ENCODE measurements at regions not wholly inside any gene's neighbourhood (a gene's known extent, or its start where the extent isn't known, plus 50 kb on each side); places are given as distances from the start of the nearest gene placed in this dataset.

GRCh38 chr12:93122569-93123091, 193.5 kb upstream of the EEA1 start:
- Mint-ChIP-seq H3K9me3 (no peaks in the 10 kb centered on the region), H3K4me3 (no peak overlapping the region), H3K36me3 (ENCODE audit: low read depth) (no peaks in the 10 kb centered on the region), H3K4me1 (peaks cover 31% of the 10 kb centered on the region), H3K27me3 (ENCODE audit: low read depth, poor library complexity) (no peaks in the 10 kb centered on the region), H3K27ac (peak overlapping the region; percentile 23)
- TF ChIP-seq CTCF (IDR thresholded peaks at IDR 0.05) = no peak
- DNase-seq = no peak

GRCh38 chr12:93125126-93125525, 196.0 kb upstream of the EEA1 start:
- Mint-ChIP-seq H3K36me3 (ENCODE audit: low read depth) (no peaks in the 10 kb centered on the region), H3K4me1 (peaks cover 38% of the 10 kb centered on the region)

GRCh38 chr12:93126069-93126474, 197.0 kb upstream of the EEA1 start:
- no peaks in the 10 kb centered on the region for H3K9me3 Mint-ChIP-seq
- H3K36me3 Mint-ChIP-seq (ENCODE audit: low read depth) = no peaks in the 10 kb centered on the region
- H3K27ac Mint-ChIP-seq = no peak overlapping the region
- no peak overlapping the region for H3K4me3 Mint-ChIP-seq
- no peak for DNase-seq
- H3K27me3 Mint-ChIP-seq (ENCODE audit: low read depth, poor library complexity) = peaks cover 4% of the 10 kb centered on the region
- H3K4me1 Mint-ChIP-seq = peaks cover 40% of the 10 kb centered on the region
- TF ChIP-seq CTCF (IDR thresholded peaks at IDR 0.05) = no peak

More at GRCh38 chr12:93125126-93125525, 196.0 kb upstream of the EEA1 start:
- Mint-ChIP-seq H3K4me3 (no peak overlapping the region), H3K27me3 (ENCODE audit: low read depth, poor library complexity) (peaks cover 4% of the 10 kb centered on the region), H3K27ac (no peak overlapping the region), H3K9me3 (no peaks in the 10 kb centered on the region)
- no peak for DNase-seq
- no peak for TF ChIP-seq CTCF (IDR thresholded peaks at IDR 0.05)

GRCh38 chr12:93127107-93127560, 198.0 kb upstream of the EEA1 start:
- Mint-ChIP-seq H3K36me3 (ENCODE audit: low read depth) (no peaks in the 10 kb centered on the region), H3K27ac (no peak overlapping the region), H3K9me3 (no peaks in the 10 kb centered on the region), H3K4me1 (peaks cover 37% of the 10 kb centered on the region), H3K4me3 (no peak overlapping the region), H3K27me3 (ENCODE audit: low read depth, poor library complexity) (peaks cover 4% of the 10 kb centered on the region)
- DNase-seq = no peak
- no peak for TF ChIP-seq CTCF (IDR thresholded peaks at IDR 0.05)

- H3K4me1 Mint-ChIP-seq = peaks cover 36% of the 10 kb centered on the region
- H3K36me3 Mint-ChIP-seq (ENCODE audit: low read depth) = no peaks in the 10 kb centered on the region
- H3K27ac Mint-ChIP-seq = peak overlapping the region; percentile 72
- H3K27me3 Mint-ChIP-seq (ENCODE audit: low read depth, poor library complexity) = peaks cover 4% of the 10 kb centered on the region
- no peak overlapping the region for H3K4me3 Mint-ChIP-seq
- TF ChIP-seq CTCF (IDR thresholded peaks at IDR 0.05) = no peak
- no peaks in the 10 kb centered on the region for H3K9me3 Mint-ChIP-seq
- no peak for DNase-seq
Observed at GRCh38 chr12:93127582-93128331, 198.7 kb upstream of the EEA1 start.

GRCh38 chr12:93128332-93128707, 199.2 kb upstream of the EEA1 start:
- Mint-ChIP-seq H3K36me3 (ENCODE audit: low read depth) (no peaks in the 10 kb centered on the region), H3K27ac (no peak overlapping the region), H3K27me3 (ENCODE audit: low read depth, poor library complexity) (peaks cover 4% of the 10 kb centered on the region), H3K4me1 (peaks cover 38% of the 10 kb centered on the region), H3K9me3 (no peaks in the 10 kb centered on the region), H3K4me3 (no peak overlapping the region)
- DNase-seq = no peak
- TF ChIP-seq CTCF (IDR thresholded peaks at IDR 0.05) = no peak
